Activated CD4-positive, alpha-beta T cell treated with anti-CD3 and anti-CD28 coated beads, Interleukin-2, amount 50 U/mL, for 16 hours (primary cell): ENCODE measurements at regions not wholly inside any gene's neighbourhood (a gene's known extent, or its start where the extent isn't known, plus 50 kb on each side); places are given as distances from the start of the nearest gene placed in this dataset.

Experiments
- DNase-seq: peaks from one replicate; pipeline ENCODE4 v3.0.0-alpha.2; 2020

DNA sequence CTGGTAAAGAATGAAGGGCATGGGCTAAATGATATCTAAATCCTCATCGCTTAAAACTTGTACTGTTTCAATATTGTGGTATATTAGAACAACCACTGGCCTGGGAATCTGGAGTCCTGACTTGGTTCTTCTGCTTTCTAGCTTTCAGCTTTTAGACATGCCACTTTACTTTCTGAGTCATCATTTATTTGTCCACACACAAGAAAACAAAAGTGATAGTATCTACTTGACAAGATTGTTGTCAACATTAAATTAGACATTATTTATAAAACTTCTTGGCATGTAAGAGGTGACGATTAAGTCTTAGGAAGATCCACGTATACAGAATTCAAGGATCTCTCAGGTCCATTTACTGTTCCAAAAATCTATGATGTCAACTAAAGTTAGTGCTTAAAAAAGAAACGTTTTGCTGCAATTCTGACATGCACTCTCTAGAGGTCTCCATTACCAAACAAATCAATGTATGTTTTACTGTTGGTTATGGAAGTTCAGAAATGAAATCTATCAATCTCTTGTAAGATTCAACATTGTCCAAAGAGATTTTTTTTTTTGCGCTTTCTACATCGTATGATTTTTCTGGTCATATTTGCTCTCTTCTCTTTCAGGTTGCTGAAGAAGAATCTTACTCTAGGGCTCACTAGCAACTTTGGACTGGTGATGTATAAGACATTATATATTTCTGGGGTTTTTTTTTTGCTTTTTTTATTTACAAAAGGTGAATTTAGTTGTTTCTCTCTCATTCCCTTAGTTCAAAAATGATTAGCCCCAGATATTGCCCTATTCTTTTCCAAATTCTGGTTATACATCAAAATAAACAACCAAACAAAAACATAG is 53.6 kb upstream of the DYNC1I1 start:
- no peak for DNase-seq

DNA sequence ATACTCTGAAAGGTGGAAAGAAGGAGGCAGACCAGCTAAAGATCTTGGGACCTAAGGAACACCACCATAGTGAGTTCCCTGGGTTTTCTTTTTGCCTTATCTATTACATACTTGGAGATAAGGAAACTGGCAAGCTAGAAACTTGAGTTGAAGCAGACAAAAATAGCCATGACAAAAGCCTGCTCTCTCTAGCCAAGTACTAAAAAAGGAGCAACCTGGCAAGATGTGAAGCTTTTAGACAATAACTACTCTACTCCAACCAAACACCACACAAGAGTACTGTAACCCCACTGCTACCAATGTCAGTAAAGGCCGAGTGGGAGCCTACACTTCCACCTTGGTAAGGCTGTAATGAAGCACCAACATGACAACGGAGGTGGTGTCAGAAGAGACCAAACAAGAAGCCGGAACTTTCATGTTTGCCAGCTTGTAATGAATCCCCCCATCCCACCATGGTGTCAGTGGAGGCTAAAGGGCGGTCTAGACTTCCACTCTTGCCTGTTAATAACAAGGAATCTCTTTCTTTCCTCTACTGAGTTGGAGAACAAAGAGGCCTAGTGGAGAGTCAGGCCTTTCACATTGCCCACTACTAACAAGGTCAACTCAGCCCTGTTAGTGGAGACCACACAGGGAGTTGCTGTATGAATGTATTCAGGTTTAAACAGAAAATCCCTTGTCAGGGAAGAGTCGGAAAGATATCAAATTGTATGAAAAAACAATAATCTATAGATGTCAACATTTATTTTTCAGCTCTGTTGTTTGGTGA is 55.8 kb upstream of the DYNC1I1 start:
- no peak for DNase-seq

DNA sequence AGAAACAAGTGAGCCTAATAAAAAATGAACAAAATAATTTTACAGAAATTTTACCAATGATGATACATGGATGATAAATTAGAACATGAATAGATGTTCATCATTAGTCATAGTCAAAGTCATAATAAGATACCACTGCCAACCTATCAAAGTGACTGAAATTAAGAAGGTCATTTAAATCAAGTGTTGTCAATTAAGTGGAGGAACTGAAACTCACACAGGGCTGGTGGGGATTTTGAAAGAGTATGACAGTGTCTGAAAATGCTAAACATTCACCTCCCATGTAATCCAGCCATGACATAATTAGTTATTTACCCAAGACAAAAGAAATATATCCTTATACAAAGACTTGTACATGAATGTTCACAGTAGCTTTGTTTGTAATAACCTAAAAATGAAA is 57.1 kb upstream of the DYNC1I1 start:
- no peak for DNase-seq

DNA sequence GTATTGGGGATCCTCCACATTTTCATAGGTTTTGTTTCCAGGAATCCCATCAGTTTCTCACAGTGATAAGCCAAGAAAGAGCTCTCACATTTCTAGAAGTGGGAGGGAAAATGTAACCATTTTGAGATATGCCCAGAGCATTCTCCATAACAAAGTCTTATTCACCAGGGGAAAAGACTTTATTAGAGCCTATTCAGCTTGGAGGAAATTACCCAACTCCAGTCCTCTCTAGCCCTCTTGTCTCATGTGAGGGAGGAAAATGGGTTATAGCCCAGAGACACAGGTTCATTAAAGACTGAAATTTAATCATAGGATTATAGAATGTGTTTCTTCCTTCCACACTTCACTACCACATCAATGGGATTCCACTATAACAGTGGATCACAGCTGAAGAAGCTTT is 61.6 kb upstream of the DYNC1I1 start:
- no peak for DNase-seq

DNA sequence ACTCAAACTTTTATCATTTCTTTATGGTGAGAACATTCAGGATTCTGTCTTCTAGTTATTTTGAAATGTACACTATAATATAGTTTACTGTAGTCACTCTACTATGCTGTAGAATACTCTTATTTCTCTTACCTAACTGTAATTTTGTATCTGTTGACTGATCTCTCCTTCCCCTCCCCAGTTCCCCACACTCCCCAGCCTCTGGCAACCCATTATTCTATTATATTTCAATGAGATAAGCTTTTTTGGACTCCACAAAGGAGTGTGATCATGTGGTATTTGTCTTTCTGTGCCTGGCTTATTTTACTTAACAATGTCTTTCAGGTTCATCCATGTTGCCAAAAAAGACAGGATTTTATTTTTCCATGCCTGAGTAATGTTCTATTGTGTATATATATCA is 71.4 kb upstream of the DYNC1I1 start:
- DNase-seq, result no peak

DNA sequence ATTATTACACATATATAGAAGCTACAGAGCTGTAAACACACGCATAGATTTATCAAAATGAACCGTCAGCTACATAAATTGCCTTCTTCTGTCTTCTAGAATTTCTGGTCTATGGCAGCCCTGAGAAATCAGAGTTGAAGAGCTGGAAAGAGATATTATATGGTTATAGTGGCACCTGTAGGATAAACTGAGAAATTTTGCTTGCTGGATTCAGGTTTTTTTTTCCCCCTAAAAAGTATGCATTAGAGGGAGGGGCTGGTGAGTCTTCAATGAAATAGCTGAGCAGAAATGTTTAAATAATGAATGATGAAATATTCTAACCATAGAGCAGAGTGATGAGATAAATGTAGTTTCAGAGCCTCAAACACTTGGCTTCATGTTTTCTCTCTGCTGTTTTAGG is 78.0 kb upstream of the DYNC1I1 start:
- DNase-seq, result no peak

DNA sequence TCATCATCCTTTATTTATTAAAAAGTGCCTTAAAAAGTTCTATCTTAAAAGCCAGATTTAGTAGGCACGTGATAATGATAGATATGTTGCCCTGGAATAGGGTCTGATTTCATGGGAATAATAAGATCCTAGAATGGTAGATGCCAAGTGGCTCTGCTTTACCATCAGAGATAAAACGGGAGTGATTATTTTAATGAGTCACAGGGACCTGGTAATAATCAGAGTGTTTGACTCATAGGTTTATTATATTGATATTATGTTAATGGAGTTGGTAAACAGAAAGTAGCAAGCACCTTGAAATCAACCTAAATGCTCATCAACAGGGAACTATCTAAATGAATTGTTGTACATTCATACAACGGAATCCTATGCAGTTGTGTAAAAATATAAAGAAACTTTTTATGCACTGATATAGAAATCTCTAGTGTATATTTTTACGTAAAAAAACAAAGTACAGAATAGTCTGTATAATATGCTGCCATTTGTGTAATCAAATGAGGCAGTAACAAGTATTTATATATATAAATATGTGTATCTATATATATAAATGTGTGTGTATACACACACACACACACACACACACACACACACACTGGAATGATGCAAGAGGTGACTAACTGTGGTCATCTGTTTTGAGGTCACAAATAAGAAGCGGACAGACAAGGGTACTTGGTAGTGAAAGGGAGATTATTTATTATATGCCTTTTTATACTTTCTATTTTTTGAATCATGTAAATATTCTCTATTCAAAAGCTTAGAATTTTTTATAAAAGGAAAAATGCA is 78.6 kb upstream of the DYNC1I1 start:
- DNase-seq, result no peak

DNA sequence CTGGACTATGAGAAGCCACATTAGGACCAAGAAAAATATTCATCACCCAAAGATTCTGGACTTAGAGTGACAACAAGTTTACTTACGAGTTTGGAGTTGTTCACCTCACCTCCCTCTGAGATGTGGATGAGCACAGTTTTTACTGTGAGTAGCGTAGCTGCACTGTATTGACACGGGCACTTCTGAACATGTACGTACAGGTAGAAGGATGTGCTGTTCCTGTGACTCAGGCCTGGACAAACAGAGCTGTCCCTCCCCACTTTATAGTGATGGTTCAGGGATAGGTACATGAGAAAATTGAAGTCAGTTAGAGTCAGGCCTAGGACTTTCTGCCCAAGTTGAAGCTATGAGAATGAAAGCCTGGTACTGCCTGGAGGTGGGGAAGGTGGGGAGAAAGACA is 80.9 kb upstream of the DYNC1I1 start:
- no peak for DNase-seq

DNA sequence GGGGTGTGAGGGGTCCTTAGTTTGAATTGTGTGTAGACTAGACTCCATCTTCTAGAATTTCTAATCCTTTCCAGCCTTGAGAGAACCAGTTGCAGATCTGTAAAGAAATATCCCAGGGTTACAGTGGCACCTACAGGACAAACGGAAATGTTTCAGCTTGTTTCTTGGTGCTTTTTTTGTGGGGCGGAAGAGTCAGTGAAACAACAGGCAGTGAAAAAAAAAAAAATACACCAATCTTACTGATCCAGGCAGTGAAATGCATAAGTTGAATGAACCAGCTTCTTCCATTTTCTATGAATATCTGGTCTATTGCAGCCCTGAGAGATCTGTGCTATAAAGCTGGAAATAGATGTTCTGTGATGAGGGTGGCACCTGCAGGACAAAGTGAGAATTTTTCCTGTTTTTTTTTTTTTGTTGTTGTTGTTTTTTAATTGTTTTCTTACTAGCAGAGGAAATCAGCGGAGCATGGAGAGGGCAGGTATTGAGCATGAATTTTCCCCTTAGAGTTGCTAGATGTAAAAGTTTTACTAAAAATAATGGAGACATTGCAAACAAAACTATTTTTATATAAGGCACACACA is 81.9 kb upstream of the DYNC1I1 start:
- peak; percentile 37 for DNase-seq

DNA sequence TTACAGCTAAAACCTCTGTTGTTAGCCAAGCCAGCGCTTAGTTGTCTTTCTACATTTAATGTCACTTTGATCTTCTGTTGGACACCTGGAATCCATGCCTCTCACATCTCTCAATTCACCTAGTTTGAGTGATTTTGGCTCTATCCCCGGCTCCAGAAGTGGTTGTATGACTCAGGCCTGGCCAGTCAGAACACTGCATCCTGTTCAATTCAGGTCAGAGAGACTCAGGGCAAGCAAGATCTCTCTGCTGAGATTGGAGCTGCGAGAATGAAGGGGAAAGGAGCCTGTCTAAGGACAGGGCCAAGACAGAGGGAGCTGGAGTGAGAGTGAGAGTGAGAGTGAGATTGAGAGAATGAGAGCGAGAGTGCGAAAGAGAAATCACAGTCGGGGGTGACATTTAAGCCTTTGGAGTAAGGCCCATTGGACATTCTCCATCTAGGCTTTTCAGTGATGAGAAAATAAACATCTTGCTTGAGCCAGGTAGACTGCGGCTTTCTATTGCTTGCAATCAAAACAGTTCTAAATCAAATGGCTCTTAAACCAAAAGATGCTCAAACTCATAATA is 83.3 kb upstream of the DYNC1I1 start:
- no peak for DNase-seq

DNA sequence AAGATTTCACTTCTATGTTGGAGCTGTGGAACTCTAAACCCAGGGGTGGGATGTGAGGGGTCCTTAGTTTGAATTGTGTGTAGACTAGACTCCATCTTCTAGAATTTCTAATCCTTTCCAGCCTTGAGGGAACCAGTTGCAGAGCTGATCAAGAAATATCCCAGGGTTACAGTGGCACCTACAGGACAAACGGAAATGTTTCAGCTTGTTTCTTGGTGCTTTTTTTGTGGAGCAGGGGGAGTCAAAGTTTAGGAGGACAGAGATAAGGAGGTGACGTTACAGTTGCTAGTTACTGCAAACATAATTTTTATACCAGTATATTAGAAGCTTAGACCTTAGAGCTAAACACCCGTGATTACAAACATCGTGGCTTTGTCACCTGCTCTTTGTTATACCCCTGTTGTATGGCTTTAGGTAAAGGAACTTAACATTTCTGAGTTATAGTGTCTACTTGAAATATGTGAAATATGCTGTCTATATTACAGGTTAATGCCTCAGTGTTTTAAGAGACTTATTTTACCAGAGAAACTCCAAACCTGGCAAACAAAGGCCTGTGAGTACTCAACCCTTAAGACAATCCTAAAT is 84.5 kb upstream of the DYNC1I1 start:
- peak; percentile 14 for DNase-seq

DNA sequence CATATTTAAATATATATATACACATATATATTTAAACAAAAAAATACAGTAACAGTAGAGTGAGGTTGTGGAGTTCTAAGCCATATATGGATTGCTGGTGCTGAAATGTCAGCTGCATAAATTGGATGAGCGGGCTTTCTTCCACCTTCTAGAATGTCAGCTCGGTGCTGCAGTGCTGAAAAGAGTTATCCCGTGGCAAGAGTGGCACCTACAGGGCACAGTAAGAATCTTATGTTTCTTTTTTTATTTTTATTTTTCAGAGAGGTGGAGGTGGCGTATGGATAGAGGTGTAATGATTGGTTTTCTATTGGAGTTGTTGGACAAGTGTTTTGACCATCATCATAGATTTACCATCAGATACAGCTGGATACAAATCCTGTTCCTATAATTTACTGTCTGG is 86.2 kb upstream of the DYNC1I1 start:
- DNase-seq, result peak; percentile 5

DNA sequence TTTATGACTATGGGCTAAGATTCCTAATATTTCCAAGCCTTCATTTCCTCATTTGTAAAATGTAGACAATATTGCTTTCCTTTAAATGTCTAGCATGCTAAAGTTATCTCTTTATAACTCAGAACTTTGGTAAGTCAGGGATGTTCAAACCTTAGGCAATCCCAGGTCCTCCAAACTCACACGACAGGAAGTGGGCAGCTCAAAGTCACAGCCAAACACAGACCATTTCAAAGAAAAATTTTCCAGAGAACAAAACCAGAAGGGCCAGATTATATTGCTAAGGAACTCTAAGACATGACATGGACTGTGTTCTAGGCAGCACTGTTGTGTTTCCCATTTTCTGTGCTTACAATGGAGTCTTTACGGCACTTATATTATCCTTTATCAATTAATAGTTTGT is 87.8 kb upstream of the DYNC1I1 start:
- no peak for DNase-seq

DNA sequence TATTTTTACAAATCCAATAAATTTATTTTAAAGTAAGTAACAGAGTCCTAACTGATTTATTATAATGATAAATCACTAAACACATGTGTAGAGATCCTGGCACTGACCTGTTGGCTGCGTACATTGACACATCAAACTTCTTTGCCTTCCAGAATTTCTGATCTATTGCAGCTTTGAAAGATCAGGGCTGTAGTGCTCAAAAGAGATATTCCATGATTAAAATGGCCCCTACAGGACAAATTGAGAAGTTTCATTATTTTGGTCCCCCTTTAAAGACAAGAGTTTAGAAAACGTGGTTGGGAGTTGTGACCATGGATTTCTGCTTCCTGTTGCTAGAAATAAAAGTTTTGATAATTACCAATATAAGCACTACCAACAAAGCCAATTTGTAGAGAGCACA is 87.7 kb upstream of the PDK4 start:
- DNase-seq, result no peak

DNA sequence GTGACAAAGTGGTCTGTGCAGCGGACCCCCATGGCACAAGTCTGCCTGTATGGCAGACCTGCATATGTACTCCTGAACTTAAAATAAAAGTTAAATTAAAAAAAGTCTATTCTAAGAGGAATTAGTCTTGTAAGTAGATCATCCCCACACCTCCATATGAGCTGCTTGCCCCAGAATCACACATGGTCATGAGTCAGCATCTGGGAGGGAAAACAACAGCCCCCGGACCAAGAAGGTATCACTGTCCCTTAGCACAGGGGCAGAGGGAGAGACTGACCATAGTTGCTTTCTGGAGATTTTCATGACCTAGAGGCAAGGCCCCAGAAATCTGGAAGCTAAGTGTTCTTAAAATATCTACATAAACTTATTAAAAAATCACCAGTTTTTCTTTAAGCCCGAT is 86.6 kb upstream of the PDK4 start:
- DNase-seq, result no peak

DNA sequence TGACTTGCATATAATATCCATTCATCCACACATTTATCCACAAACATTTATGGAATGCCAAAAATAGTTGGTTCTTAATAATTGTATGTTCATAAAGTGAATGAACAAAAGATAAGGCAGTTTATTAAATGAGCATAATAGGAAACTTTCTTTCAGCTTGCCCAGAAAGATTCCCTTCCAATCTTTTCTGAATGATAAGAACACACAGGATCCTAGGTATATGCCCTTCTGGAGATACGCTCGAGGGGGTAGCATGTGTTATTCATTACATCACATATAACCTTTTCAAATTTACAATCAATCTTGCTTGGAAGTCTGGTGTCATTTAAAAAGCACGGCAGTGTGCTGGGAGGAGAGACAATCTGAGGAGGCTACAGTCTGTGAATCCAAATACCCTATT is 80.4 kb upstream of the PDK4 start:
- DNase-seq, result no peak

DNA sequence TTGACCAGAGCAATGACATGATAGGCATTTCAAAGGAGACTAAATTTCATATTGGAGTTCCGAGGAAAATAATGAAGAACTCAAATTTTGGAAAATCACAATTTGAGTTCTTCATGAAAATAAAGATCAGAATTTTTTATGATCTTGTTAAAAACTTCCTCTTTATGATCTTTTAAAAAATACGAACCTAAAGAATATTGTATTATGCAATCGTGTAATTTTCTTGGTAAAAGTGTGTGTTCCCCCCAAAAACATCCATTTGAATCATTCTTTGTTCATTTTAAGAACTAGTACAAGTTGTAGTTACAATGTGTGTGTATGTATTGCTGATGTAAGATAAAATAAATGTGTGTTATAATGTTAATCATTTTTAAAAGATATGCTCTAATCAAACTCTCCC is 79.3 kb upstream of the PDK4 start:
- no peak for DNase-seq

DNA sequence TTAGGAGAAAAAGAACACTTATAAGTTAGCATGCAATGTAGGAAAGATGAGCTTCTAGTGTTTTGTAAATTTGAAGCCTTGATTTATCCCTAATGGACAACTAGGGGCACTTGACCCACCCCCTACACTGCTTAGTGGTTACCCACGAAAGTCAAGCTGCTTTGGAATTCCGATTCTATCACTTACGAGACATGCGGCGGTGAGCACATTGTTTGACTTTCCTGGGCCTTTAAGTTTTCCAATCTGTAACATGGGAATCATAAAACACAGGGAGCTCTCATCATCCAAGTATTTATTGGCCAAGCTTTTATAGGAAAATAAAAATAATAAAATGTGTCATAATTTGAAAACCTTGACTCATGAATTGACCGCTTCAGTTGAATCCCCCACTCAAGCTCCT is 78.7 kb upstream of the PDK4 start:
- DNase-seq, result no peak

DNA sequence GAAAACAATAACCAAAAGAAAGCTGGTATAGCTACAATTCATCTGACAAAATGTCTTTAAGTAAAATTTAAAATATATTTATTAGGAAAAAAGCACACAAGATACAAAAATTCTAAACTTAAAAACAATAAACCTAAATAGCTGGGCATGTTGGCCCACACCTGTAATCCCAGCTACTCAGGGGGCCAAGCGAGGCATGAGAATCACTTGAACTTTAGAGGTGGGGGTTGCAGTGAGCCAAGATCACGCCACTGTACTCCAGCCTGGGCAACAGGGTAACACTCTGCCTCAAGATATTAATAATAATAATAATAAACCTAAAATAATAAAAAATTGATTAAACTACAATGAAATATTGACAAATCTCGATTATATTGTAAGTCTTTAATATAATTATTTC is 77.8 kb upstream of the PDK4 start:
- DNase-seq, result no peak

DNA sequence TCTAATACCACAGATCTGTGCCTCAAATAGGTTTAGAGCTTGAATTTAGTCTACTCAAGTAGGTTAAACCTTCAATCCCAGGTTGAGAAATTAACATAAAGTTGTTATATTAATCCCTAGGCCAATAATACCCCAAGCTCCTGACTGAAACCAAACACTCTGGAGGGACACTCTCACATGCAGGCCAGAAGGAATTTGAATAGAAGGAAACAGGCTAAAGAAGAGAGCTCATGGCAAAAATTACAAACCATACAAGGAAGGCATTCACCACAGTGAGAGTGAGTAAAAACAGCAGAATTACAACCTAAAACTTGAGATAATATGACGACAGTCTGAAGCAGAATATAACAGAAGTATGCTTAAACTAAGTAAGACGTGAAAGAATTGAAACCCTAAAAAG is 76.1 kb upstream of the PDK4 start:
- DNase-seq, result no peak

DNA sequence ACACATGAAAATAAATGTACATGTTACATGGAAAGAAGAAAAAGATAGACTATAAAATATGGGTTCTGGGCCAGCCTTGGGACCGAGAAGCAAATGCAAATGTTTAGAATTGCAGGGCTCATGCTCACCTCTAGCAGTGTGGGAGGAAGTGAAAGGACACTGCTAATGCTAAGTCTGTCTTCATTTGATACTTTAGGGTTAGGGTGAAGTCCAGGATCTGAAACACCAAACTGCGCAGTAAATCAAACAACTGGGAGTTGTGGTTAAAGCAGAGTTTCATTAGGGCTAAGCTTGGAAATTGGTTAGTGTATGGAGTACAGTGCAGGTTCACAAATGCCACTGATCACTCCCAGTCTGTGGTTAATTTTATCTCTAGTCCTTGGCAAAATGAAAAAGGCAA is 73.2 kb upstream of the PDK4 start:
- no peak for DNase-seq

DNA sequence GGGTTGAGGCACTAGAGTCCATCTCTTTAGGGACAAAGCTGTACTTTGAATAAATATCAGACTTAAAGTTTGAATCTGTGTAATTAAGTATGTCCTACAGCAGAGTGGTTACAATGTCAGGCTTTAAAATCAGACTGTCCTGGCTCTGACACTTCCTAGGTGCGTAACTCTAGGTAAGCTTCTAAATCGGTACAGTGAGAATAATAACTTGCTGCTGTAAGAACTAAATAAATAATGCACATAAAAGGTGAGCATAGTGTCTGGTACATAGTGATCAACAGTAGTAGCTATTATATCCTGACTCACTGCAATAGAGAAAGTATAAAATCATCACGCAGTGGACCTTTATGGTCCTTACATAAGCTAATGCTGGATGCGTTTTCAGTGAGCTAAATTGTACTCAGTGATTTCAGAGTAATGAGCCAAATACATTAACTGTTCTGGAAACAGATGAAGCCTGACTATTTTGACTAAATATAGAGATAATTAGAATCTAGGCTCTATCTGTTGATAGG is 72.2 kb upstream of the PDK4 start:
- no peak for DNase-seq
